NB4 (cell line): ENCODE measurements at regions not wholly inside any gene's neighbourhood (a gene's known extent, or its start where the extent isn't known, plus 50 kb on each side); places are given as distances from the start of the nearest gene placed in this dataset.
"Not testable (repeated sequence)": the region's sequence is repeated elsewhere in the genome, so short reads cannot be mapped to it uniquely, and the experiment has no call there.

Experiments used
- CTCF ChIP-seq: IDR thresholded peaks from one replicate; pipeline ENCODE4 v1.5.1; 2012; ENCODE audit warnings: low read depth, low read length
- MYC ChIP-seq: IDR thresholded peaks from 2 replicates; pipeline ENCODE4 v1.6.1; 2011; ENCODE audit warnings: low read depth, low read length
- POLR2A ChIP-seq: IDR thresholded peaks from 2 replicates; pipeline ENCODE4 v1.6.1; 2011; ENCODE audit warnings: mild to moderate bottlenecking; ENCODE audit not compliant: insufficient read length; ENCODE audit errors: extremely low read depth

- TF ChIP-seq CTCF, POLR2A, MYC: not testable (repeated sequence)
Measured at GRCh38 chr9:39566782-39567181, 211.3 kb downstream of the SPATA31A1 start.
